HK-2 (cell line): ENCODE measurements at regions not wholly inside any gene's neighbourhood (a gene's known extent, or its start where the extent isn't known, plus 50 kb on each side); places are given as distances from the start of the nearest gene placed in this dataset.

Source experiments
- DNase-seq: peaks from one replicate; pipeline ENCODE4 v3.0.0-alpha.2; 2018; ENCODE audit not compliant: unreplicated experiment

- DNase-seq = no peak
Measured at GRCh38 chr2:35946478-35946877, 409.1 kb upstream of the CRIM1 start.

- DNase-seq = no peak
Measured at GRCh38 chr2:35938838-35939237, 416.7 kb upstream of the CRIM1 start.

GRCh38 chr2:35933031-35933430, 422.5 kb upstream of the CRIM1 start:
- no peak for DNase-seq

GRCh38 chr2:35932276-35932963, 423.2 kb upstream of the CRIM1 start:
- DNase-seq = no peak

GRCh38 chr2:35931626-35932025, 424.0 kb upstream of the CRIM1 start:
- no peak for DNase-seq

GRCh38 chr2:35931115-35931514, 424.5 kb upstream of the CRIM1 start:
- no peak for DNase-seq

- DNase-seq = no peak
Measured at GRCh38 chr2:35929551-35929950, 426.0 kb upstream of the CRIM1 start.

GRCh38 chr2:35920061-35920460, 435.5 kb upstream of the CRIM1 start:
- DNase-seq = no peak

- no peak for DNase-seq
Measured at GRCh38 chr2:35915261-35915660, 440.3 kb upstream of the CRIM1 start.

- DNase-seq = no peak
Measured at GRCh38 chr2:35891936-35892335, 463.6 kb upstream of the CRIM1 start.

- no peak for DNase-seq
Measured at GRCh38 chr2:35891528-35891927, 464.1 kb upstream of the CRIM1 start.

- no peak for DNase-seq
Measured at GRCh38 chr2:35887146-35887545, 468.4 kb upstream of the CRIM1 start.

GRCh38 chr2:35873921-35874320, 481.7 kb upstream of the CRIM1 start:
- no peak for DNase-seq

GRCh38 chr2:35871672-35872071, 483.9 kb upstream of the CRIM1 start:
- no peak for DNase-seq

GRCh38 chr2:35870713-35871112, 484.9 kb upstream of the CRIM1 start:
- no peak for DNase-seq

GRCh38 chr2:35864141-35864540, 491.4 kb upstream of the CRIM1 start:
- DNase-seq = no peak

GRCh38 chr2:35858216-35858615, 497.4 kb upstream of the CRIM1 start:
- DNase-seq = no peak

GRCh38 chr2:35857498-35857897, 498.1 kb upstream of the CRIM1 start:
- DNase-seq = no peak

- DNase-seq = no peak
Measured at GRCh38 chr2:35831385-35831784, 524.2 kb upstream of the CRIM1 start.

GRCh38 chr2:35830833-35831232, 524.7 kb upstream of the CRIM1 start:
- DNase-seq = no peak

GRCh38 chr2:35827086-35827485, 528.5 kb upstream of the CRIM1 start:
- no peak for DNase-seq

GRCh38 chr2:35822716-35823115, 532.9 kb upstream of the CRIM1 start:
- no peak for DNase-seq

- DNase-seq = no peak
Measured at GRCh38 chr2:35821675-35822074, 533.9 kb upstream of the CRIM1 start.

GRCh38 chr2:35820391-35820790, 535.2 kb upstream of the CRIM1 start:
- DNase-seq = no peak
